GM23248 (cell line): ENCODE measurements at regions not wholly inside any gene's neighbourhood (a gene's known extent, or its start where the extent isn't known, plus 50 kb on each side); places are given as distances from the start of the nearest gene placed in this dataset.
A peak's percentile ranks its signal among the peaks of the same experiment; 100 is the strongest.
"Not testable (repeated sequence)": the region's sequence is repeated elsewhere in the genome, so short reads cannot be mapped to it uniquely, and the experiment has no call there.

ENCODE experiments used
- DNase-seq: peaks from one replicate; pipeline ENCODE4 v3.0.0-alpha.2; 2015
- H2AFZ ChIP-seq: fragments of 200-600 bp; sonication (generic); 2 replicates; pipeline ENCODE4 v1.6.1; 2016; ENCODE audit warnings: antibody characterized with exemption
- H3F3A ChIP-seq: fragments of 200-600 bp; sonication (generic); 2 replicates; pipeline ENCODE4 v1.6.1; 2016; ENCODE audit warnings: mild to moderate bottlenecking, antibody characterized with exemption, mixed run types; ENCODE audit not compliant: insufficient read depth
- H3K27ac ChIP-seq: fragments of 200-600 bp; sonication (generic); 2 replicates; pipeline ENCODE4 v1.5.1; 2016; ENCODE audit warnings: mild to moderate bottlenecking
- H3K27me3 ChIP-seq: fragments of 200-600 bp; sonication (generic); replicated peaks from 2 replicates; pipeline ENCODE4 v1.6.1; 2016; ENCODE audit warnings: mild to moderate bottlenecking; ENCODE audit not compliant: insufficient read depth
- H3K36me3 ChIP-seq: fragments of 200-600 bp; sonication (generic); 2 replicates; pipeline ENCODE4 v1.6.1; 2016; ENCODE audit warnings: low read depth, mild to moderate bottlenecking
- H3K4me1 ChIP-seq: fragments of 200-600 bp; sonication (generic); 2 replicates; pipeline ENCODE4 v1.6.1; 2016; ENCODE audit warnings: mild to moderate bottlenecking; ENCODE audit not compliant: insufficient read depth
- H3K4me2 ChIP-seq: fragments of 200-600 bp; sonication (generic); one replicate; pipeline ENCODE4 v1.6.1; 2016; ENCODE audit warnings: mild to moderate bottlenecking; ENCODE audit not compliant: unreplicated experiment
- H3K4me3 ChIP-seq: fragments of 200-600 bp; sonication (generic); 2 replicates; pipeline ENCODE4 v1.5.1; 2016; ENCODE audit warnings: mild to moderate bottlenecking
- H3K79me2 ChIP-seq: fragments of 200-600 bp; sonication (generic); 2 replicates; pipeline ENCODE4 v1.6.1; 2016; ENCODE audit warnings: mild to moderate bottlenecking; ENCODE audit not compliant: insufficient read depth
- H3K9ac ChIP-seq: fragments of 200-600 bp; sonication (generic); 2 replicates; pipeline ENCODE4 v1.6.1; 2016; ENCODE audit warnings: mild to moderate bottlenecking
- H3K9me2 ChIP-seq: fragments of 200-600 bp; sonication (generic); 2 replicates; pipeline ENCODE4 v1.6.1; 2016; ENCODE audit warnings: mixed run types, mild to moderate bottlenecking, moderate library complexity; ENCODE audit not compliant: insufficient read depth
- H3K9me3 ChIP-seq: fragments of 200-600 bp; sonication (generic); one replicate; pipeline ENCODE4 v1.6.1; 2017; ENCODE audit warnings: low read depth
- H4K20me1 ChIP-seq: fragments of 200-600 bp; sonication (generic); 2 replicates; pipeline ENCODE4 v1.6.0; 2016; ENCODE audit not compliant: insufficient read depth
- EZH2 ChIP-seq: fragments of 200-600 bp; sonication (generic); IDR thresholded peaks from 2 replicates; pipeline ENCODE4 v1.6.1; 2018; ENCODE audit warnings: antibody characterized with exemption, mild to moderate bottlenecking; ENCODE audit not compliant: insufficient read depth, poor library complexity, severe bottlenecking
- EZH2phosphoT487 ChIP-seq: fragments of 200-600 bp; sonication (generic); IDR thresholded peaks from 2 replicates; pipeline ENCODE4 v1.6.1; 2018; ENCODE audit warnings: antibody characterized with exemption, moderate library complexity, mild to moderate bottlenecking, low read depth; ENCODE audit not compliant: insufficient read depth
- WGBS, 2 experiments: methylation state at CpG; one replicate each; pipeline ENCODE4 v1.1.6; 2015 to 2017; ENCODE audit warnings: low lambda C conversion rate in 2 of 2, low coverage in 1 of 2; ENCODE audit errors: missing lambda C conversion rate in 2 of 2; 5-methylcytosine and 5-hydroxymethylcytosine counted together
- in situ Hi-C: fragments of 300-500 bp; cut with MboI; formaldehyde crosslinking; loops from 2 replicates; pipeline ENCODE4 v1.15.0; 2020

DNA sequence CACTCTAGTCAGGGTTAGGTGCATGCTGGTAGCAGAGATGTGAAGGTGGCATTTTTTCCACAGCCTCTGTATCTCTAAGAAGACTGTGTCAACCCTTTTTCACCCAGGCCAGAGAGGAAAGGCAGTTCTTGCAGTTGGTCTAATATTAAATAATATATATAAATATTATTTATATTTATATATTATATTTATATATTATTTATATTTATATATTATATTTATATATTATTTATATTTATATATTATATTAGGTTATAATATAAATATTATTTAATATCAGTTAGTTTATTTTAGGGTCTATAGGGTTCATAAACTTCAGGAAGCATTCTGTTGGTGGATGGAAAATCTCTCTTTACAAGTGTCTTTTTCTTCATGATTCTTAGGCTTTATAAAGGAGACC, 218.6 kb upstream of the DMRTA1 start:
- Histone ChIP-seq H3K9ac (no peak overlapping the region), H3K9me3 (no peaks in the 10 kb centered on the region), H3K4me3 (no peak overlapping the region), H3K36me3 (no peaks in the 10 kb centered on the region), H3F3A (no peaks in the 10 kb centered on the region), H3K4me1 (no peaks in the 10 kb centered on the region), H3K27ac (no peak overlapping the region), H3K79me2 (no peaks in the 10 kb centered on the region), H4K20me1 (no peaks in the 10 kb centered on the region), H3K9me2 (no peaks in the 10 kb centered on the region), H3K27me3 (no peaks in the 10 kb centered on the region), H2AFZ (no peak overlapping the region), H3K4me2 (no peak overlapping the region)
- TF ChIP-seq EZH2 (no peak), EZH2phosphoT487 (no peak)
- no peak for DNase-seq
- in situ Hi-C loops: no loop called here

DNA sequence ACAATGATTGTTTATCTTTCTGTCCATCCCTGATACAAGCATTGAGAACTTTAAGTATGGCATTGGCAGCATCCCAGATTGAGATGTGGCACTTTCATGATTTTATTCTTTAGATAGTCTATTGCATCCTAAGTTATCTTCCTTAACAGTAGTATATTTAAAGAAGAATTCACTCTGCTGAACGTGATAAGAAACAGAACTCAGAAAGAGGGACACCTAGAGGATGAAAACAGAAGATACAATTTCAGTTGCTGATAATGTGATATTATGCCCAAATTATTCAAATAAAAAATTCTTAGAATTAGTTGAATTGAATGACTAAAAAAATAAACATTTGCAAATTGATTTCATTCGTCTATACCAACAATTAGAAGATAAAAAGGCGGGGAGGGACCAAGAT, 218.1 kb upstream of the DMRTA1 start:
- no peaks in the 10 kb centered on the region for H3K36me3 ChIP-seq
- H3F3A ChIP-seq: no peaks in the 10 kb centered on the region
- H3K79me2 ChIP-seq: no peaks in the 10 kb centered on the region
- no peak overlapping the region for H3K9ac ChIP-seq
- WGBS, 2 experiments: 9 to 17% methylated on average over 3 of the region's 3 CpGs
- H3K4me3 ChIP-seq: no peak overlapping the region
- no peak overlapping the region for H3K4me2 ChIP-seq
- TF ChIP-seq EZH2phosphoT487: no peak
- no peak for TF ChIP-seq EZH2
- no peak overlapping the region for H2AFZ ChIP-seq
- H3K9me3 ChIP-seq: no peaks in the 10 kb centered on the region
- H3K27ac ChIP-seq: no peak overlapping the region
- H4K20me1 ChIP-seq: no peaks in the 10 kb centered on the region
- no peaks in the 10 kb centered on the region for H3K27me3 ChIP-seq
- H3K4me1 ChIP-seq: no peaks in the 10 kb centered on the region
- in situ Hi-C loops: no loop called here
- H3K9me2 ChIP-seq: no peaks in the 10 kb centered on the region
- peak; percentile 51 for DNase-seq

- H3K79me2 ChIP-seq: no peaks in the 10 kb centered on the region
- H4K20me1 ChIP-seq: no peaks in the 10 kb centered on the region
- H3K4me2 ChIP-seq: no peak overlapping the region
- no peak for DNase-seq
- in situ Hi-C loops: no loop called here
- no peak overlapping the region for H3K9ac ChIP-seq
- H3K4me3 ChIP-seq: no peak overlapping the region
- H3F3A ChIP-seq: no peaks in the 10 kb centered on the region
- WGBS, 2 experiments: 77 to 79% methylated on average over 4 of the region's 4 CpGs
- H3K27me3 ChIP-seq: no peaks in the 10 kb centered on the region
- H3K27ac ChIP-seq: no peak overlapping the region
- H3K9me3 ChIP-seq: no peaks in the 10 kb centered on the region
- no peaks in the 10 kb centered on the region for H3K4me1 ChIP-seq
- TF ChIP-seq EZH2phosphoT487 (no peak), EZH2 (no peak)
- H3K9me2 ChIP-seq: no peaks in the 10 kb centered on the region
- H3K36me3 ChIP-seq: no peaks in the 10 kb centered on the region
- no peak overlapping the region for H2AFZ ChIP-seq
Measured at GRCh38 chr9:22229069-22229468, 217.6 kb upstream of the DMRTA1 start.

DNA sequence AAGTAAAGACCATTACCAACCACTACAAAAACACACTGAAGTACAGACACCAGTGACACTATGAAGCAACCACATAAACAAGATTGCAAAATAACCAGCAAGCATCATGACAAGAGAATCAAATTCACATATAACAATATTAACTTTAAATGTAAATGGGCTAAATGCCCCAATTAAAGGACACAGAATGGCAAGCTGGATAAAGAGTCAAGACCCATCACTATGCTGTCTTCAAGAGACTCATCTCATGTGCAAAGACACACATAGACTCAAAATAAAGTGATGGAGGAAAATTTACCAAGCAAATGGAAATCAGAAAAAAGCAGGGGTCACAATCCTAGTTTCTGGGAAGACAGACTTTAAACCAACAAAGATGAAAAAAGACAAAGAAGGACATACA, 215.3 kb upstream of the DMRTA1 start:
- not testable (repeated sequence) for DNase-seq, H3K27ac ChIP-seq, H4K20me1 ChIP-seq, H3K9ac ChIP-seq, H3K4me2 ChIP-seq, H3K4me1 ChIP-seq, H3F3A ChIP-seq, H3K27me3 ChIP-seq, H3K79me2 ChIP-seq, H3K9me2 ChIP-seq, H3K9me3 ChIP-seq, H3K36me3 ChIP-seq, H3K4me3 ChIP-seq, H2AFZ ChIP-seq
- in situ Hi-C loops: loop anchor here (5.0 to 10.0 kb wide), 3 partner anchors 107 to 414 kb away; no protein-coding TSS in a partner anchor

- in situ Hi-C loops: loop anchor here (5.0 to 10.0 kb wide), 3 partner anchors 108 to 416 kb away; no protein-coding TSS in a partner anchor
- TF ChIP-seq EZH2: no peak
- TF ChIP-seq EZH2phosphoT487: no peak
- no peak for DNase-seq
- no peaks in the 10 kb centered on the region for H3K9me3 ChIP-seq
- H3K27ac ChIP-seq: no peak overlapping the region
- peaks cover 9% of the 10 kb centered on the region for H3K4me1 ChIP-seq
- H3K27me3 ChIP-seq: no peaks in the 10 kb centered on the region
- H3K4me3 ChIP-seq: no peak overlapping the region
- H3F3A ChIP-seq: no peaks in the 10 kb centered on the region; the same call in 1 of the 2 replicates
- no peak overlapping the region for H3K4me2 ChIP-seq
- 81 to 94% methylated on average over 1 of the region's 1 CpG for WGBS, 2 experiments
- H3K9ac ChIP-seq: no peak overlapping the region
- H3K36me3 ChIP-seq: no peaks in the 10 kb centered on the region
- no peaks in the 10 kb centered on the region for H3K9me2 ChIP-seq
- no peaks in the 10 kb centered on the region for H3K79me2 ChIP-seq
- H4K20me1 ChIP-seq: no peaks in the 10 kb centered on the region
- H2AFZ ChIP-seq: no peak overlapping the region
Measured at GRCh38 chr9:22232971-22233370, 213.7 kb upstream of the DMRTA1 start.
